ENCODE measurements at regions not wholly inside any gene's neighbourhood (a gene's known extent, or its start where the extent isn't known, plus 50 kb on each side); places are given as distances from the start of the nearest gene placed in this dataset.
A peak's percentile ranks its signal among the peaks of the same experiment; 100 is the strongest.
"Not testable (repeated sequence)": the region's sequence is repeated elsewhere in the genome, so short reads cannot be mapped to it uniquely, and the experiment has no call there.

DNA sequence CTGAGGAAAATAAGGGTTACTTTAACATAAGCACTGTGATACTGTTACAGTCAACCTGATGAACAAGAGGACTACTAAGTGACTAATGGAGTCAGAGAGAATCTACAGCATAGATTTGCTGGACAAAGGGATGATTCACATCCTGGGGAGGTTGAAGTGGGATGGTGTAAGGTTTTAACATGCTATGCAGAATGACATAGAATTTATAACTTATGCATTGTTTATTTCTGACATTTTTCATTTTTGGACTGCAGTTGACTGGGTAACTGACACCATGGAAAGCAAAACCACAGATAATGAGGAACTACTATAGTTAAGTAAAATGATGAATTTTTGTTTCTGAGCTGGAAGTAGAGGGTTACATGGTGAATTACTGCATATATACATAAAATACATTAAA, 389.2 kb downstream of the MAT2B start:
- intact Hi-C loops (cut with micrococcal nuclease; ENCODE audit: unreplicated experiment): no loop called here
- no peaks in the 10 kb centered on the region for H3K36me3 ChIP-seq (ENCODE audit: insufficient read depth, low read length)
- TF ChIP-seq EZH2phosphoT487 (IDR thresholded peaks at IDR 0.05; ENCODE audit: borderline replicate concordance, low read depth, low read length): no peak
- TF ChIP-seq, protein P1, sequence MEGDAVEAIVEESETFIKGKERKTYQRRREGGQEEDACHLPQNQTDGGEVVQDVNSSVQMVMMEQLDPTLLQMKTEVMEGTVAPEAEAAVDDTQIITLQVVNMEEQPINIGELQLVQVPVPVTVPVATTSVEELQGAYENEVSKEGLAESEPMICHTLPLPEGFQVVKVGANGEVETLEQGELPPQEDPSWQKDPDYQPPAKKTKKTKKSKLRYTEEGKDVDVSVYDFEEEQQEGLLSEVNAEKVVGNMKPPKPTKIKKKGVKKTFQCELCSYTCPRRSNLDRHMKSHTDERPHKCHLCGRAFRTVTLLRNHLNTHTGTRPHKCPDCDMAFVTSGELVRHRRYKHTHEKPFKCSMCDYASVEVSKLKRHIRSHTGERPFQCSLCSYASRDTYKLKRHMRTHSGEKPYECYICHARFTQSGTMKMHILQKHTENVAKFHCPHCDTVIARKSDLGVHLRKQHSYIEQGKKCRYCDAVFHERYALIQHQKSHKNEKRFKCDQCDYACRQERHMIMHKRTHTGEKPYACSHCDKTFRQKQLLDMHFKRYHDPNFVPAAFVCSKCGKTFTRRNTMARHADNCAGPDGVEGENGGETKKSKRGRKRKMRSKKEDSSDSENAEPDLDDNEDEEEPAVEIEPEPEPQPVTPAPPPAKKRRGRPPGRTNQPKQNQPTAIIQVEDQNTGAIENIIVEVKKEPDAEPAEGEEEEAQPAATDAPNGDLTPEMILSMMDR (conservative IDR thresholded peaks at IDR 0.05; ENCODE audit: low read length): no peak
- H3K4me1 ChIP-seq (ENCODE audit: insufficient read depth, low read length, poor library complexity, severe bottlenecking): no peaks in the 10 kb centered on the region
- no peaks in the 10 kb centered on the region for H3K9me2 ChIP-seq (ENCODE audit: insufficient read depth, low read length)
- H3K4me3 ChIP-seq (ENCODE audit: low read depth, low read length, poor library complexity, severe bottlenecking): no peak overlapping the region
- ChIA-PET POLR2A (no interaction called here), CTCF (ENCODE audit: unreplicated experiment) (no interaction called here)
- H3K79me2 ChIP-seq (ENCODE audit: insufficient read depth, low read depth, low read length): no peaks in the 10 kb centered on the region
- no peak overlapping the region for H2AFZ ChIP-seq (ENCODE audit: low read length)
- no peaks in the 10 kb centered on the region; the same call in 1 of the 2 replicates for H3K9me3 ChIP-seq (ENCODE audit: low read length)
- no peak overlapping the region for H3K4me2 ChIP-seq (ENCODE audit: low read length)
- DNase-seq (ENCODE audit: low spot score): no peak
- no peaks in the 10 kb centered on the region for H4K20me1 ChIP-seq (ENCODE audit: insufficient read depth, low read length)
- no peak overlapping the region for H3K27ac ChIP-seq (ENCODE audit: low read depth, low read length, poor library complexity, severe bottlenecking)
- BruUV-seq (replicated peaks): no TSS peak

DNA sequence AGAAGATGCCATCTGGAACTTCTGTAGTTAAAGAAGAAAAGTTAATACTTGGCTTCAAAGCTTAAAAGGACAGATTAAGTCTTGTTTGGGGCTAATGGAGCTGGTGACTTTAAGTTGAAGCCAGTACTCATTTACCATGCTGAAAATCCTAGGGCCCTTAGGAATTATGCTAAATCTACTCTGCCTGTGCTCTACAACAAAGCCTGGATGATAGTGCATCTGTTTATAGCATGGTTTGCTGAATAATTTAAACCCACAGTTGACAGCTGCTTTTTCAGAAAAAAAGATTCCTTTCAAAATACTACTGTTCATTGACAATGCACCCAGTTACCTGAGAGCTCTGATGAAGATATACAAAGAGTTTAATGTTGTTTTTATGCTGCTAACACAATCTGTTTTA, 393.5 kb downstream of the MAT2B start:
- no TSS peak for BruUV-seq (replicated peaks)
- H3K27ac ChIP-seq (ENCODE audit: low read depth, low read length, poor library complexity, severe bottlenecking): no peak overlapping the region
- H4K20me1 ChIP-seq (ENCODE audit: insufficient read depth, low read length): no peaks in the 10 kb centered on the region
- no peaks in the 10 kb centered on the region for H3K9me2 ChIP-seq (ENCODE audit: insufficient read depth, low read length)
- H3K4me3 ChIP-seq (ENCODE audit: low read depth, low read length, poor library complexity, severe bottlenecking): no peak overlapping the region
- no peak overlapping the region for H3K4me2 ChIP-seq (ENCODE audit: low read length)
- TF ChIP-seq, protein P1 (conservative IDR thresholded peaks at IDR 0.05; ENCODE audit: low read length): no peak
- no peak for TF ChIP-seq EZH2phosphoT487 (IDR thresholded peaks at IDR 0.05; ENCODE audit: borderline replicate concordance, low read depth, low read length)
- intact Hi-C loops (cut with micrococcal nuclease; ENCODE audit: unreplicated experiment): no loop called here
- H3K4me1 ChIP-seq (ENCODE audit: insufficient read depth, low read length, poor library complexity, severe bottlenecking): no peaks in the 10 kb centered on the region
- DNase-seq (ENCODE audit: low spot score): no peak
- CTCF ChIA-PET (ENCODE audit: unreplicated experiment): no interaction called here
- H3K9me3 ChIP-seq (ENCODE audit: low read length): peaks cover 7% of the 10 kb centered on the region
- H2AFZ ChIP-seq (ENCODE audit: low read length): peak overlapping the region; percentile 21; the same call in 1 of the 2 replicates
- H3K36me3 ChIP-seq (ENCODE audit: insufficient read depth, low read length): no peaks in the 10 kb centered on the region
- POLR2A ChIA-PET: interaction anchor here (0.8 to 1.0 kb wide), 2 partner anchors 9 to 16 kb away, joined by 3 to 4 read pairs; no protein-coding TSS in a partner anchor
- no peaks in the 10 kb centered on the region for H3K79me2 ChIP-seq (ENCODE audit: insufficient read depth, low read depth, low read length)

DNA sequence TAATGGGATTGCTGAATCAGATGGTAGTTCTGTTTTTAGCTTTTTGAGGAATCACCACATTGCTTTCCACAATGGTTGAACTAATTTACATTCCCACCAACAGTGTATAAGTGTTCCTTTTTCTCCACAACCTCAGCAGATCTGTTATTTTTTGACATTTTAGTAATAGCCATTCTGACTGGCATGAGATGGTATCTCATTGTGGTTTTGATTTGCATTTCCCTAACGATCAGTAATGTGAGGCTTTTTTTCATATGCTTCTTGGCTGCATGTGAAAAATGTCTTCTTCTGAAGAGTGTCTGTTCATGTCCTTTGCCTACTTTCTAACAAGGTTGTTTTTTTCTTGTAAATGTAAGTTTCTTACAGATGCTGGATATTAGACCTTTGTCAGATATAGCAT, 402.4 kb downstream of the MAT2B start:
- H3K79me2 ChIP-seq (ENCODE audit: insufficient read depth, low read depth, low read length); CTCF ChIA-PET (ENCODE audit: unreplicated experiment); H3K9me2 ChIP-seq (ENCODE audit: insufficient read depth, low read length); DNase-seq (ENCODE audit: low spot score); H3K36me3 ChIP-seq (ENCODE audit: insufficient read depth, low read length); BruUV-seq (replicated peaks); H4K20me1 ChIP-seq (ENCODE audit: insufficient read depth, low read length); H3K4me3 ChIP-seq (ENCODE audit: low read depth, low read length, poor library complexity, severe bottlenecking); intact Hi-C loops (cut with micrococcal nuclease; ENCODE audit: unreplicated experiment); H3K27ac ChIP-seq (ENCODE audit: low read depth, low read length, poor library complexity, severe bottlenecking): not testable (repeated sequence)
- Histone ChIP-seq H3K4me2 (ENCODE audit: low read length) (peak overlapping the region; percentile 54), H3K4me1 (ENCODE audit: insufficient read depth, low read length, poor library complexity, severe bottlenecking) (peaks cover 30% of the 10 kb centered on the region), H2AFZ (ENCODE audit: low read length) (peak overlapping the region; percentile 90), H3K9me3 (ENCODE audit: low read length) (peaks cover 12% of the 10 kb centered on the region)
- POLR2A ChIA-PET: interaction anchor here (0.7 to 0.8 kb wide), 2 partner anchors 10 to 552 kb away, joined by 3 to 4 read pairs; no protein-coding TSS in a partner anchor
